OCI-LY7 (cell line): ENCODE measurements at regions not wholly inside any gene's neighbourhood (a gene's known extent, or its start where the extent isn't known, plus 50 kb on each side); places are given as distances from the start of the nearest gene placed in this dataset.

ENCODE experiments used
- EZH2phosphoT487 ChIP-seq: fragments of 200-600 bp; sonication (generic); IDR thresholded peaks from 2 replicates; pipeline ENCODE4 v1.6.1; 2018; ENCODE audit warnings: low read depth, borderline replicate concordance, mild to moderate bottlenecking, mixed run types, antibody characterized with exemption, low read length, moderate library complexity, mixed read lengths
- TF ChIP-seq, protein P1 (sequence below): fragments of 200-600 bp; sonication (generic); conservative IDR thresholded peaks from 2 replicates; pipeline ENCODE4 v1.5.1; 2014; ENCODE audit warnings: mild to moderate bottlenecking, antibody characterized with exemption, low read length, moderate library complexity, mixed read lengths

DNA sequence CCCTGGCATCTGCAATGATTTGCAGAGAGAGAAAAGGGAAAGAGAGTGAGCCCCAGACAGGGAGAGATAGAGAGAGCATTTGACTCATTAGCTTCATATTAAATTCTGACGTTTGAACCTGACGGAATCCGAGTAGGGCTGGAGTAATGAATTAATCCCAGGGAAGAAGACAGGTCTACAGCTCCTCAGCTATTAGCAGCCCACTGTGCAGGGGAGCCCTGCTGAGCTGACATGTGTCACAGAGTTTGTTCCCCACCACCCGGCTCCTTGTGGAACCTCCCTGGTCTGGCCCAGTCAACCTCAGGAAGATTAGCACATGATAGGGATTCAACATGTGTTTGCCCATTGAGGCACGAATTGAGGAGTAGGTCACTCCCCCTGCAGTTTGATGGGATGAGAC lies 404.0 kb downstream of the BUD13 start:
- TF ChIP-seq, protein P1, sequence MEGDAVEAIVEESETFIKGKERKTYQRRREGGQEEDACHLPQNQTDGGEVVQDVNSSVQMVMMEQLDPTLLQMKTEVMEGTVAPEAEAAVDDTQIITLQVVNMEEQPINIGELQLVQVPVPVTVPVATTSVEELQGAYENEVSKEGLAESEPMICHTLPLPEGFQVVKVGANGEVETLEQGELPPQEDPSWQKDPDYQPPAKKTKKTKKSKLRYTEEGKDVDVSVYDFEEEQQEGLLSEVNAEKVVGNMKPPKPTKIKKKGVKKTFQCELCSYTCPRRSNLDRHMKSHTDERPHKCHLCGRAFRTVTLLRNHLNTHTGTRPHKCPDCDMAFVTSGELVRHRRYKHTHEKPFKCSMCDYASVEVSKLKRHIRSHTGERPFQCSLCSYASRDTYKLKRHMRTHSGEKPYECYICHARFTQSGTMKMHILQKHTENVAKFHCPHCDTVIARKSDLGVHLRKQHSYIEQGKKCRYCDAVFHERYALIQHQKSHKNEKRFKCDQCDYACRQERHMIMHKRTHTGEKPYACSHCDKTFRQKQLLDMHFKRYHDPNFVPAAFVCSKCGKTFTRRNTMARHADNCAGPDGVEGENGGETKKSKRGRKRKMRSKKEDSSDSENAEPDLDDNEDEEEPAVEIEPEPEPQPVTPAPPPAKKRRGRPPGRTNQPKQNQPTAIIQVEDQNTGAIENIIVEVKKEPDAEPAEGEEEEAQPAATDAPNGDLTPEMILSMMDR, result no peak
- TF ChIP-seq EZH2phosphoT487, result no peak
